ENCODE measurements at regions not wholly inside any gene's neighbourhood (a gene's known extent, or its start where the extent isn't known, plus 50 kb on each side); places are given as distances from the start of the nearest gene placed in this dataset.

- TF ChIP-seq CTCF (IDR thresholded peaks at IDR 0.05) (no peak), POLR2AphosphoS5 (IDR thresholded peaks at IDR 0.05) (no peak), POLR2A (IDR thresholded peaks at IDR 0.05) (no peak)
Measured at GRCh38 chr6:169379495-169380070, 125.9 kb upstream of the THBS2 start.

Data from prostate gland (tissue), 2 donors.